ENCODE measurements at regions not wholly inside any gene's neighbourhood (a gene's known extent, or its start where the extent isn't known, plus 50 kb on each side); places are given as distances from the start of the nearest gene placed in this dataset.

- Histone ChIP-seq H3K9me3 (no peaks in the 10 kb centered on the region), H3K4me3 (no peak overlapping the region), H3K27ac (no peak overlapping the region), H3K4me1 (no peaks in the 10 kb centered on the region), H3K27me3 (no peaks in the 10 kb centered on the region), H3K36me3 (no peaks in the 10 kb centered on the region)
- no peak for DNase-seq
- TF ChIP-seq, protein P1, sequence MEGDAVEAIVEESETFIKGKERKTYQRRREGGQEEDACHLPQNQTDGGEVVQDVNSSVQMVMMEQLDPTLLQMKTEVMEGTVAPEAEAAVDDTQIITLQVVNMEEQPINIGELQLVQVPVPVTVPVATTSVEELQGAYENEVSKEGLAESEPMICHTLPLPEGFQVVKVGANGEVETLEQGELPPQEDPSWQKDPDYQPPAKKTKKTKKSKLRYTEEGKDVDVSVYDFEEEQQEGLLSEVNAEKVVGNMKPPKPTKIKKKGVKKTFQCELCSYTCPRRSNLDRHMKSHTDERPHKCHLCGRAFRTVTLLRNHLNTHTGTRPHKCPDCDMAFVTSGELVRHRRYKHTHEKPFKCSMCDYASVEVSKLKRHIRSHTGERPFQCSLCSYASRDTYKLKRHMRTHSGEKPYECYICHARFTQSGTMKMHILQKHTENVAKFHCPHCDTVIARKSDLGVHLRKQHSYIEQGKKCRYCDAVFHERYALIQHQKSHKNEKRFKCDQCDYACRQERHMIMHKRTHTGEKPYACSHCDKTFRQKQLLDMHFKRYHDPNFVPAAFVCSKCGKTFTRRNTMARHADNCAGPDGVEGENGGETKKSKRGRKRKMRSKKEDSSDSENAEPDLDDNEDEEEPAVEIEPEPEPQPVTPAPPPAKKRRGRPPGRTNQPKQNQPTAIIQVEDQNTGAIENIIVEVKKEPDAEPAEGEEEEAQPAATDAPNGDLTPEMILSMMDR (IDR thresholded peaks at IDR 0.05): no peak
- no peak for TF ChIP-seq POLR2A (IDR thresholded peaks at IDR 0.05)
These were observed 77.3 kb upstream of the ASIC2 start for GRCh38 chr17:33370401-33370800.

GRCh38 chr17:33371377-33371776 lies 78.3 kb upstream of the ASIC2 start:
- no peaks in the 10 kb centered on the region for H3K27me3 ChIP-seq
- no peaks in the 10 kb centered on the region for H3K9me3 ChIP-seq
- no peak for DNase-seq
- TF ChIP-seq, protein P1 (IDR thresholded peaks at IDR 0.05): no peak
- no peak for TF ChIP-seq POLR2A (IDR thresholded peaks at IDR 0.05)
- H3K4me3 ChIP-seq: no peak overlapping the region
- no peak overlapping the region for H3K27ac ChIP-seq
- no peaks in the 10 kb centered on the region for H3K4me1 ChIP-seq
- no peaks in the 10 kb centered on the region for H3K36me3 ChIP-seq

GRCh38 chr17:33373273-33373672 lies 80.2 kb upstream of the ASIC2 start:
- H3K27ac ChIP-seq: no peak overlapping the region

DNA sequence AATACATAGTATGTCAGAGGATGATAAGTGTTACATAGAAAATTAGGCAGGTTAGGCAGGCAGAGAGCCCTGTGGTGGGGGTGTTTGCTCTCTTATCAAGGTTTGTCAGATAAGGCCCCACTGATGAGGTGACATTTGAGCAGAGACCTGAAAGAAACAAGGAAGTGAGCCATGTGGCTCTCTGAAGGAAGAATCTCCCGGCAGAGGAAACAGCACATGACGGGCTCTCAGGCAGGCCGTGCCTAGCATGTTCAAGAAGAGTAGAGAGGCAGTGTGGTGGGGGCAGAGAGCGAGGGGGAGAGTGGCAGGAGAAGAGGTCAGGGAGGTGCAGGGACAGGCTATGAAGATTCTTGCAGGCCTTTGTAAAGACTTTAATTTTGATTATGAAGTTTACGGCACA lies 82.0 kb upstream of the ASIC2 start:
- Histone ChIP-seq H3K27me3 (no peaks in the 10 kb centered on the region), H3K27ac (no peak overlapping the region), H3K4me3 (no peak overlapping the region), H3K36me3 (no peaks in the 10 kb centered on the region), H3K9me3 (no peaks in the 10 kb centered on the region), H3K4me1 (no peaks in the 10 kb centered on the region)
- DNase-seq: no peak
- TF ChIP-seq, protein P1 (IDR thresholded peaks at IDR 0.05): no peak
- TF ChIP-seq POLR2A (IDR thresholded peaks at IDR 0.05): no peak

More at GRCh38 chr17:33373273-33373672, 80.2 kb upstream of the ASIC2 start:
- Histone ChIP-seq H3K36me3 (no peaks in the 10 kb centered on the region), H3K9me3 (no peaks in the 10 kb centered on the region), H3K27me3 (no peaks in the 10 kb centered on the region), H3K4me1 (no peaks in the 10 kb centered on the region), H3K4me3 (no peak overlapping the region)
- DNase-seq: no peak
- TF ChIP-seq POLR2A (IDR thresholded peaks at IDR 0.05): no peak
- TF ChIP-seq, protein P1 (IDR thresholded peaks at IDR 0.05): no peak

- H3K36me3 ChIP-seq: no peaks in the 10 kb centered on the region
- no peaks in the 10 kb centered on the region for H3K27me3 ChIP-seq
- TF ChIP-seq, protein P1 (IDR thresholded peaks at IDR 0.05): no peak
- no peak for TF ChIP-seq POLR2A (IDR thresholded peaks at IDR 0.05)
- no peaks in the 10 kb centered on the region for H3K9me3 ChIP-seq
- H3K27ac ChIP-seq: no peak overlapping the region
- DNase-seq: no peak
- H3K4me1 ChIP-seq: no peaks in the 10 kb centered on the region
- no peak overlapping the region for H3K4me3 ChIP-seq
These were observed 82.7 kb upstream of the ASIC2 start for GRCh38 chr17:33375783-33376182.

Measured in Peyer's patch (tissue), 4 donors.